ENCODE measurements at regions not wholly inside any gene's neighbourhood (a gene's known extent, or its start where the extent isn't known, plus 50 kb on each side); places are given as distances from the start of the nearest gene placed in this dataset.

DNA sequence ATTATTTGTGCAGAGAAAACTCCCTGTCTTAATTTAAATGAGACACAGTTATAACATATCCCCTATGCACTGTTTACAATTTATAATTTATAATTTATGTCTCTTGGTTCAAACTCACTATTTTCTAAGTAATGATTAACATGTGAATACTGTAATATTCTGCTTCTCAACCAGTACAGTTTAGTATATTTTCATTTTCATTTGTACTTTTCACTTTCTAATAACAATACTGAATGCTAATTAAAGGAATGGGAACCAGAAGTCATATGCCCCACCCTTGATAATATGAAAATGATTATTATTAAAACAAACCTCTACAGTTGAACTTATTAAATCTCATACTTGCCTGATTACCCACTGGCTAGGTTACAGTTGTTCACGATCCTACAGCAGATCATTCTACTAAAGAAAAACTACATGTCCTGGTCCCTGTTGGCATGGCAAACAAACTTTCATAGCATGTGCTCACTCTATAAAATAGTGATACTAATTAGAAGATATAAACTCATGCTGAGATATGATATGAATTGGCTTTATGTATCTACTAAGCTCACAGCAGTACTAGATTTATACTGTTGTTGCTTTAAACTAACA, 66.4 kb downstream of the POU5F2 start:
- TF ChIP-seq CTCF (IDR thresholded peaks at IDR 0.05; ENCODE audit: insufficient read depth, low read length, poor library complexity, severe bottlenecking): no peak
- no peak for DNase-seq (ENCODE audit: extremely low read depth, insufficient read length)
- H3K4me3 ChIP-seq (replicated peaks; ENCODE audit: low read depth, low read length): no peak overlapping the region

GRCh38 chr5:93674138-93674537, 67.3 kb downstream of the POU5F2 start:
- TF ChIP-seq CTCF (IDR thresholded peaks at IDR 0.05; ENCODE audit: insufficient read depth, low read length, poor library complexity, severe bottlenecking): no peak
- no peaks in the 10 kb centered on the region for H3K27me3 ChIP-seq (replicated peaks; ENCODE audit: control insufficient read depth, insufficient read depth, low read length)
- H3K4me3 ChIP-seq (replicated peaks; ENCODE audit: low read depth, low read length): no peak overlapping the region
- H3K36me3 ChIP-seq (ENCODE audit: control insufficient read depth, insufficient read depth, low read length): no peaks in the 10 kb centered on the region
- no peak for DNase-seq (ENCODE audit: extremely low read depth, insufficient read length)

More for the DNA sequence above, 66.4 kb downstream of the POU5F2 start:
- no peaks in the 10 kb centered on the region for H3K36me3 ChIP-seq (ENCODE audit: control insufficient read depth, insufficient read depth, low read length)
- H3K27me3 ChIP-seq (replicated peaks; ENCODE audit: control insufficient read depth, insufficient read depth, low read length): no peaks in the 10 kb centered on the region

DNA sequence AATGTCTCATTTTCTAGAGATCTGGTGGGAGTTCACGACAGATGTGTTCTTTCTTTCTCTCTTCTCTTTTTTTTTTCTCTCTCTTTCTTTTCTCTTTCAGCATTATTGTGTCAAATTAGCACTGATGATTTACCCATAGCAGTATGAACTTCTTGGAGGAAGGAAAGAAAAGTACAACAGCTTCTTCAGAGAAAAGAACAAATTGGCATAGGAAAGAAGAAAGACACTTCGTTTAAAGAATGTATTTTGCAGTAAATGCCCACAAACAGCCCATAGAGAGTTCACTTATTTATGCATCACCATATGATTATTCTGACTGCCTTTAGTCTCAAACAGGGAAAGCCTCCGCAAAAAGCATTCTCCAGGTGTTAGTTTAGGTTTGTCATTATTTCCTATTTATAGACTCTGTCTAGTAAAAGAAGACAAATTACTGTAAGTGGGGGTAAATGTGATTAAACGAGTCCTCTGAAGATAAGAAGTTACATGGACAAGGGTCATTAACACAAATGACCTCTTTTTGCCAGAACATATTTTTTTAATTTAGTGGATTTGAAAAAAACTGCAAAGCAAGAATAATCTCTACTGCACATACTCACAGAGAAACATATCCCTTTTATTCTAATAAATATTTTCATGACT, 68.0 kb downstream of the POU5F2 start:
- Histone ChIP-seq H3K4me3 (replicated peaks; ENCODE audit: low read depth, low read length) (no peak overlapping the region), H3K27me3 (replicated peaks; ENCODE audit: control insufficient read depth, insufficient read depth, low read length) (no peaks in the 10 kb centered on the region), H3K36me3 (ENCODE audit: control insufficient read depth, insufficient read depth, low read length) (no peaks in the 10 kb centered on the region)
- no peak for DNase-seq (ENCODE audit: extremely low read depth, insufficient read length)
- TF ChIP-seq CTCF (IDR thresholded peaks at IDR 0.05; ENCODE audit: insufficient read depth, low read length, poor library complexity, severe bottlenecking): no peak

DNA sequence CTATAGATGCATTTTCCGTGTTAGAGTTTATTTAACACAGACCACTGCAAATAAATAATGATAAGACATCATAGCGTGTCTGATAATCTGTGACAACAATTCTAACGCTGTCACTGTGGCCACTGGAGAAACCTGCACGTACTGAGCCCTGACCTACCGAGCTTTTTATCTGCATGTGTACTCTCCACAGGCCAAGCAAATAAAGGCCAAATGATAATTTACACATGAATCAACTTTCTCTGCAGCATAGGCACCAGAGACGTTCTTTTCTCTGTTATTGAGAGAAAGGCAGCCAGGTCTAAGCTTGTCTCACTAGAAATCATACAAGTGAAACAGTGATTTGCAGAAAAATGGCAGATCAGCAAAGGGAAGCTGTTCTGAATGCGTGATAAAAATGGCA, 75.8 kb downstream of the POU5F2 start:
- no peaks in the 10 kb centered on the region for H3K36me3 ChIP-seq (ENCODE audit: control insufficient read depth, insufficient read depth, low read length)
- no peak overlapping the region for H3K4me3 ChIP-seq (replicated peaks; ENCODE audit: low read depth, low read length)
- no peak for DNase-seq (ENCODE audit: extremely low read depth, insufficient read length)
- H3K27me3 ChIP-seq (replicated peaks; ENCODE audit: control insufficient read depth, insufficient read depth, low read length): no peaks in the 10 kb centered on the region
- TF ChIP-seq CTCF (IDR thresholded peaks at IDR 0.05; ENCODE audit: insufficient read depth, low read length, poor library complexity, severe bottlenecking): no peak

DNA sequence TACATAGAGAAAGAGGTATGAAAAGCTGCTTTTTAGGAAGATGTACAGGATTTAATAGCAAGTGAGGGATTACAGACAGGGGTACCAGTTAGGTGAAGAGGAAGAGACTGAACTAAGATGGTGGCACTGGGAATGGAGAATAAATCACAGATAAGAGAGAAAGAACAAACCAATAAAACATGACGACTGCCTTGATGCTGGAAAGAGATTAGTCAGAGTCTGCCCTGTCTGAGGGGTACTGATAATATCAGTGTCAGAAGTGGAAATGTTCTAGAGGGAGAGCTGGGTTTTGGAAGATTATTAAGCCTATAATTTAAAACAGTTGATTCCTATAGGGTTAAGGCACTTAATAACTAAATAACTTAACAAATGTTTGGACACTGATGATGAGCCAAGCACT, 77.7 kb downstream of the NR2F1 start:
- TF ChIP-seq CTCF (IDR thresholded peaks at IDR 0.05; ENCODE audit: insufficient read depth, low read length, poor library complexity, severe bottlenecking): no peak
- H3K36me3 ChIP-seq (ENCODE audit: control insufficient read depth, insufficient read depth, low read length): no peaks in the 10 kb centered on the region
- H3K27me3 ChIP-seq (replicated peaks; ENCODE audit: control insufficient read depth, insufficient read depth, low read length): no peaks in the 10 kb centered on the region
- no peak overlapping the region for H3K4me3 ChIP-seq (replicated peaks; ENCODE audit: low read depth, low read length)
- no peak for DNase-seq (ENCODE audit: extremely low read depth, insufficient read length)
